ENCODE measurements at regions not wholly inside any gene's neighbourhood (a gene's known extent, or its start where the extent isn't known, plus 50 kb on each side); places are given as distances from the start of the nearest gene placed in this dataset.

DNA sequence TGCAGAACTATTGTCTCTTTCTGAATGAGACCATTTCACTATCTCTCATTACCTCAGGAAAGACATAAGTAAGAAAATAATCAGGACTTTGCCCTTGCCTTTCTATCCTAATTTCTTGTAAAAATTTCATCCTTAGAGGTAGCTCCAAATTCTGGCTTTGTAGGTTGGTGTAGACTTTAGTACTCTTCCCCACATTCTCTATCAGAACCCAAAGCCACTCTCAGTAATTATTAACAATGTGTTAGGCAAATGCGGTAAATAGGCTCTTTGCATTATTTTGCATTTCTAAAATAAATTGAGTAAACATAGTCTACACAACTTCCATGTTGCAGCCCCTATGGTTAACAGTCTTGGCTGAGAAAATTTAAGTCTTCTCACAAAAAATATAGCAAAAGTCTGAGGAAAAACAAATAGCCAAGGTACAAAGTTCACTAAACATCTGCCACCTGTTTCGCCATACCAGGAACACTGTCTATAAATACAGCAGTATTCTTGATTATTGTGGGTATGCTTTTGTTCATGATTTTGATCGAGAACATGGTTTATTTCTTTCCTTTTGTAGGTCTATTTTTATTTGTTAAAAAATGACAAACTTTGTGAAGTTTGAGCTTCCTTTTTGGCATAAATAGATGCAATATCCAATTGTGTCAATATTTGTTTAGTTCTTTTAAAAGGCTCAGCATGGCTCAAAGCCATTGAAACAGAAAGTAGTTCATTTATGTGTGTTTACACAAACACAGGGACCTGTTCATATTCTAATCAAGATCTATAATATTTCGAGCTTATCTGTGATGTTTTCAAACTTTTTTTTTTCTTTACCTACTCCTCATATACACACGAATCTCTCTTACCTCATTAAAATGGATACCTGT is 1061.5 kb downstream of the CNTNAP5 start:
- TF ChIP-seq POLR2A (IDR thresholded peaks at IDR 0.05; ENCODE audit: low read depth, low read length), result no peak
- TF ChIP-seq, protein P1, sequence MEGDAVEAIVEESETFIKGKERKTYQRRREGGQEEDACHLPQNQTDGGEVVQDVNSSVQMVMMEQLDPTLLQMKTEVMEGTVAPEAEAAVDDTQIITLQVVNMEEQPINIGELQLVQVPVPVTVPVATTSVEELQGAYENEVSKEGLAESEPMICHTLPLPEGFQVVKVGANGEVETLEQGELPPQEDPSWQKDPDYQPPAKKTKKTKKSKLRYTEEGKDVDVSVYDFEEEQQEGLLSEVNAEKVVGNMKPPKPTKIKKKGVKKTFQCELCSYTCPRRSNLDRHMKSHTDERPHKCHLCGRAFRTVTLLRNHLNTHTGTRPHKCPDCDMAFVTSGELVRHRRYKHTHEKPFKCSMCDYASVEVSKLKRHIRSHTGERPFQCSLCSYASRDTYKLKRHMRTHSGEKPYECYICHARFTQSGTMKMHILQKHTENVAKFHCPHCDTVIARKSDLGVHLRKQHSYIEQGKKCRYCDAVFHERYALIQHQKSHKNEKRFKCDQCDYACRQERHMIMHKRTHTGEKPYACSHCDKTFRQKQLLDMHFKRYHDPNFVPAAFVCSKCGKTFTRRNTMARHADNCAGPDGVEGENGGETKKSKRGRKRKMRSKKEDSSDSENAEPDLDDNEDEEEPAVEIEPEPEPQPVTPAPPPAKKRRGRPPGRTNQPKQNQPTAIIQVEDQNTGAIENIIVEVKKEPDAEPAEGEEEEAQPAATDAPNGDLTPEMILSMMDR (conservative IDR thresholded peaks at IDR 0.05; ENCODE audit: low read depth, low read length), result no peak
- no peak for TF ChIP-seq RAD21 (IDR thresholded peaks at IDR 0.05; ENCODE audit: low read length)
- no peak for TF ChIP-seq RCOR1 (IDR thresholded peaks at IDR 0.05; ENCODE audit: insufficient replicate concordance, low read length)
- TF ChIP-seq RFX5 (IDR thresholded peaks at IDR 0.05; ENCODE audit: low read depth, low read length), result no peak
- TF ChIP-seq CEBPB (IDR thresholded peaks at IDR 0.05; ENCODE audit: low read depth, low read length), result no peak
- TF ChIP-seq MXI1 (IDR thresholded peaks at IDR 0.05; ENCODE audit: borderline replicate concordance, low read depth, low read length), result no peak
- TF ChIP-seq, protein P2, sequence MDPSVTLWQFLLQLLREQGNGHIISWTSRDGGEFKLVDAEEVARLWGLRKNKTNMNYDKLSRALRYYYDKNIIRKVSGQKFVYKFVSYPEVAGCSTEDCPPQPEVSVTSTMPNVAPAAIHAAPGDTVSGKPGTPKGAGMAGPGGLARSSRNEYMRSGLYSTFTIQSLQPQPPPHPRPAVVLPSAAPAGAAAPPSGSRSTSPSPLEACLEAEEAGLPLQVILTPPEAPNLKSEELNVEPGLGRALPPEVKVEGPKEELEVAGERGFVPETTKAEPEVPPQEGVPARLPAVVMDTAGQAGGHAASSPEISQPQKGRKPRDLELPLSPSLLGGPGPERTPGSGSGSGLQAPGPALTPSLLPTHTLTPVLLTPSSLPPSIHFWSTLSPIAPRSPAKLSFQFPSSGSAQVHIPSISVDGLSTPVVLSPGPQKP (IDR thresholded peaks at IDR 0.05; ENCODE audit: borderline replicate concordance, low read depth, low read length), result no peak
- TF ChIP-seq NFE2L2 (IDR thresholded peaks at IDR 0.05; ENCODE audit: low read depth, low read length), result no peak
- no peak for TF ChIP-seq FOS (IDR thresholded peaks at IDR 0.05; ENCODE audit: low read depth, low read length)
- TF ChIP-seq CHD1 (IDR thresholded peaks at IDR 0.05; ENCODE audit: low read depth, low read length), result no peak
- TF ChIP-seq, protein P3, sequence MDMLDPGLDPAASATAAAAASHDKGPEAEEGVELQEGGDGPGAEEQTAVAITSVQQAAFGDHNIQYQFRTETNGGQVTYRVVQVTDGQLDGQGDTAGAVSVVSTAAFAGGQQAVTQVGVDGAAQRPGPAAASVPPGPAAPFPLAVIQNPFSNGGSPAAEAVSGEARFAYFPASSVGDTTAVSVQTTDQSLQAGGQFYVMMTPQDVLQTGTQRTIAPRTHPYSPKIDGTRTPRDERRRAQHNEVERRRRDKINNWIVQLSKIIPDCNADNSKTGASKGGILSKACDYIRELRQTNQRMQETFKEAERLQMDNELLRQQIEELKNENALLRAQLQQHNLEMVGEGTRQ (IDR thresholded peaks at IDR 0.05; ENCODE audit: low read depth, low read length), result no peak
- no peak for TF ChIP-seq SMC3 (IDR thresholded peaks at IDR 0.05; ENCODE audit: low read depth, low read length)

Measured in IMR-90 (cell line).